ENCODE measurements at regions not wholly inside any gene's neighbourhood (a gene's known extent, or its start where the extent isn't known, plus 50 kb on each side); places are given as distances from the start of the nearest gene placed in this dataset.

GRCh38 chr5:117333011-117333410 is 758.4 kb upstream of the SEMA6A start:
- no peak for TF ChIP-seq CTCF (IDR thresholded peaks at IDR 0.05 in 8 of 11, conservative IDR thresholded peaks at IDR 0.05 in 3 of 11)
- no peak for TF ChIP-seq POLR2AphosphoS5 (IDR thresholded peaks at IDR 0.05)

Data from spleen (tissue), 7 donors.